ENCODE measurements at regions not wholly inside any gene's neighbourhood (a gene's known extent, or its start where the extent isn't known, plus 50 kb on each side); places are given as distances from the start of the nearest gene placed in this dataset.

DNA sequence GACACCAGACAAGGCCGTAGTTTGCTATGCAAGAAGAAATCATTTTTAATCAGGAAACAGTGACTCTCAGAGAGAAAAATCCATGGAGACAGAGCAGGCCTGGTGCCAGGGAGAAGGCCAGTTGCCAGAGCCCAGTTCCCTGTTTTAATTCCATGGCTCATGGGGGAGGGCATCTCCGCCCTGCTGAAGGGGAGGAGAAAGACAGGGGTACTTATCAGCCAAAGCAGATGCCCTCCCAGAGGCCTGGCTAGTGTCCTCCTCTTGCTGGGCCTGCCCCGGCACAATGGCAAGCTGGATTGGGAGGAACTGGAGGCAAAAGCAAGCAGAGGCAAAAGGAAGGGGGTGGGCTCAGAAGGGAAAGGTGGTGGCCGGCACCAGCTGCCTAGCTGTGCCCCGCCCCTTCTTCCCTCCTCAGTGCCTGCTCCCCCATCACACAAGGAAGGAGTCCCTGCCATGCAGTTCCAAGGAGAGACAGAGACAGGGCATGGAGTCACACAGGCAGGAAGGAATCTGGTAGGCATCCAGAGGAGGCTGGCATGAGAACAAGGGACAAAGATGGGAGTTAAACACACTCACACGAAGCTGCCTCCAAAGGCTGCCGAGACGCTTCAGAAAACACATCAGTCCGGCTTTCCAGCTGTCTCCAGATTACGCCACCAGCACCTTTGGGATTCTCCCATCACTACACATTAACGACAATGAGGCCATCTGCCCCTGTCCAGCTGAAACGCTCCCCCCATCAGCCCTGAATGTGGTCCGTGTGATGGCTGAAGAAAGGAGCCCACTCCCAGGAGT is 591.8 kb downstream of the BUD13 start:
- Mint-ChIP-seq H3K36me3 (ENCODE audit: low read depth) (no peaks in the 10 kb centered on the region), H3K4me3 (no peak overlapping the region), H3K4me1 (peaks cover 27% of the 10 kb centered on the region), H3K27ac (peak overlapping the region in 2 of 3 experiments; percentile 18 to 78), H3K27me3 (ENCODE audit: low read depth) (peaks cover 5% of the 10 kb centered on the region), H3K9me3 (no peaks in the 10 kb centered on the region)
- TF ChIP-seq, protein P1, sequence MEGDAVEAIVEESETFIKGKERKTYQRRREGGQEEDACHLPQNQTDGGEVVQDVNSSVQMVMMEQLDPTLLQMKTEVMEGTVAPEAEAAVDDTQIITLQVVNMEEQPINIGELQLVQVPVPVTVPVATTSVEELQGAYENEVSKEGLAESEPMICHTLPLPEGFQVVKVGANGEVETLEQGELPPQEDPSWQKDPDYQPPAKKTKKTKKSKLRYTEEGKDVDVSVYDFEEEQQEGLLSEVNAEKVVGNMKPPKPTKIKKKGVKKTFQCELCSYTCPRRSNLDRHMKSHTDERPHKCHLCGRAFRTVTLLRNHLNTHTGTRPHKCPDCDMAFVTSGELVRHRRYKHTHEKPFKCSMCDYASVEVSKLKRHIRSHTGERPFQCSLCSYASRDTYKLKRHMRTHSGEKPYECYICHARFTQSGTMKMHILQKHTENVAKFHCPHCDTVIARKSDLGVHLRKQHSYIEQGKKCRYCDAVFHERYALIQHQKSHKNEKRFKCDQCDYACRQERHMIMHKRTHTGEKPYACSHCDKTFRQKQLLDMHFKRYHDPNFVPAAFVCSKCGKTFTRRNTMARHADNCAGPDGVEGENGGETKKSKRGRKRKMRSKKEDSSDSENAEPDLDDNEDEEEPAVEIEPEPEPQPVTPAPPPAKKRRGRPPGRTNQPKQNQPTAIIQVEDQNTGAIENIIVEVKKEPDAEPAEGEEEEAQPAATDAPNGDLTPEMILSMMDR (IDR thresholded peaks at IDR 0.05; ENCODE audit: unreplicated experiment in 3 of 3), result no peak

DNA sequence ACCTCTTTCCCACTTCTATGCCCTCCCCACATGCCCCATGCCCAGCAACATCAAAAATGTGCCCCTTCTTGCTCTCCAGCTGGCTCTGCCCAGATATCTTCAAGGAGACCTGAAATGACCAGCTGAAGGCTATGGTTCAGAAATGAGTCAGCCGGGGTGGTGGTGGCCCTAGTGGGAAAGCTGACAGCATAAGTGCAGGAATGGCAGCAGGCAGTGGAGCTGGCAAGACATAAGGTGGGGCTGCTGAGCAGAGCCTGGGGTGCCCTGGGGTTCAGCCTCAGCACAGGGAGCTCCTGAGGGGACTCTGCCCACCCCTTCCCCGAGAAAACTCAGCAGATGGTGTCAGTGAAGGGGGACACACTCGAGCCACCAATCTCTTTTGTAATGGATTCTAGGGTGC is 593.4 kb downstream of the BUD13 start:
- no peaks in the 10 kb centered on the region for H3K9me3 Mint-ChIP-seq
- H3K4me3 Mint-ChIP-seq, result no peak overlapping the region
- H3K4me1 Mint-ChIP-seq, result peaks cover 34% of the 10 kb centered on the region
- H3K27me3 Mint-ChIP-seq (ENCODE audit: low read depth), result peaks cover under 1% of the 10 kb centered on the region
- TF ChIP-seq, protein P1 (IDR thresholded peaks at IDR 0.05; ENCODE audit: unreplicated experiment in 3 of 3), result no peak
- no peak overlapping the region for H3K27ac Mint-ChIP-seq
- H3K36me3 Mint-ChIP-seq (ENCODE audit: low read depth), result no peaks in the 10 kb centered on the region

DNA sequence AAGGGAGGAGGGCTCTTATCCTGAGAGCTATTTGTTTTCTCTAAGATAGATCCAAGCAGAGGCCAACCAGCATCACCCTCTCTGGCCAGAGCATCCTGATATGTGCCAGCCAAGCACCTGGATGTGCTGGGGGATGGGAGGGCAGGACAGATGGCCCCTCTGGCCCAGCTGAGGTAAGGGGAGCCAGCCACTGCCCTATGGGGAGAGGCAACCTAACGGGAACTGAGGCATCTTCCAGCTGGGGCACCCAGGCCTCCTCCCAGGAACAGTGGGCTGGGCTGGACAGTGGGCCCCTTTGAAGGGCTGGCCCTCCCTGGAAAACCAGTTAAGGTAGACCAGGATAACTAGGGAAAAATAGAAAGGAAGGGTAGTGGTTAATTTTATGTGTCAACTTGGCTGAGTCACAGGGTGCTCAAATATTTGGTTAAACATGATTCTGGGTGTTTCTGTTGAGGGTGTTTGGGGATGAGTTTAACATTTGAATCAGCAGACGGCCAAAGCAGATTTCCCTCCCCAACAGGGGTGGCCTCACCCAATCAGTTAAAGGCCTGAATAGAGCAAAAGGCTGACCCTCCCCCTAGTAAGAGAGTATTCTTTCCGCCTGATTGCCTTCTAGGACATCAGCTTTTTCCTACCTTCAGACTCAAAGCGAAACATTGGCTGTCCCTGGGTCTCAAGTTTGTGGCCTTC is 595.1 kb downstream of the BUD13 start:
- peak overlapping the region in 1 of 3 experiments; percentile 53 for H3K27ac Mint-ChIP-seq

DNA sequence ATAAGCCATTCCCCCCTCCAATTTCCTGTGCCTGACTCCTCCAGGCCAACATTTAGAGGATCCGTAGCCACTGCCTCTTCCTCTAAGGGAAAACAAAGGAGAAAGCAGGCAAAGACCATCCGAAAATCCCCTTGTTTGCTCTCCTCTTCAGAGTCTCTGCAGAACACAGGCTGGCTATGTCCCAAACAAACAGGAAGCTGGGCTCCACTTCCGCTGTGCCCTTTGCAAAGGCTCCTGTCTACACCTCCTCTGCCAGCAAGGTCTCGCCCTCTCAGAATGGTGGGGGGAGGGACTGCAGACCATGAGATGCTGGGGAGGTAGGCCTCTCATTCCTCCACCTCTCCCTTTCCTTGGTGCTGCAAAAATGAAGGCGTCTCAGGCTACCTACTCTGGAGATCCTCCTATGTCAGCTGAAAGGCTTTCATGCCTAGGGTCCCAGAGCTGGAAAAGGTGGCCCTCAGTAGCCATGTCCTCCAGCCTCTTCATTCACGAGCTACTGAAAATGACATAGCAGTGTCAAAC is 596.2 kb downstream of the BUD13 start:
- Mint-ChIP-seq H3K4me3 (no peak overlapping the region), H3K9me3 (no peaks in the 10 kb centered on the region), H3K27me3 (ENCODE audit: low read depth) (peaks cover 14% of the 10 kb centered on the region), H3K36me3 (ENCODE audit: low read depth) (no peaks in the 10 kb centered on the region), H3K27ac (peak overlapping the region in 2 of 3 experiments; percentile 58 to 59), H3K4me1 (peaks cover 54% of the 10 kb centered on the region)
- TF ChIP-seq, protein P1 (IDR thresholded peaks at IDR 0.05; ENCODE audit: unreplicated experiment in 3 of 3), result no peak

More for the DNA sequence above, 595.1 kb downstream of the BUD13 start:
- Mint-ChIP-seq H3K4me1 (peaks cover 50% of the 10 kb centered on the region), H3K4me3 (no peak overlapping the region), H3K9me3 (no peaks in the 10 kb centered on the region), H3K27me3 (ENCODE audit: low read depth) (peaks cover 12% of the 10 kb centered on the region), H3K36me3 (ENCODE audit: low read depth) (no peaks in the 10 kb centered on the region)
- TF ChIP-seq, protein P1 (IDR thresholded peaks at IDR 0.05; ENCODE audit: unreplicated experiment in 3 of 3), result no peak

DNA sequence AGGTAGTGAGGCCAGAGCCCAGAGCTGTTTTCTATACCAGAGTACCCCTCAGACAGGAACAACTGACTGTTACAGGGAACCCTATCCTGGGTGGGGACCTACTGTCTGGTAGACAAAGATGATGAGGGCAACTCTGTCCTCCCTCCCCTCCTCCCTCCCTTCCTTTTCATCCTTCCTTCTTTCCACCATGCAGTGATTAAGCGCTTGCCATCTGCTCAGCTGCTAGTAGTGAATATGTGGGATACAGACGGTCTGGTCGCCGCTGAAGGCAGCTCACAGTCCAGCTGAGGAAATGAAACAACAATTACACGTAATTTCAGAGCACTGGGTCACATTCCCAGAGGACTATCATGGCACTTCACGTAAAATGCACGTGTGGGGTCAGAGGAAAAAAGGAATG is 597.1 kb downstream of the BUD13 start:
- H3K27ac Mint-ChIP-seq, result peak overlapping the region in 2 of 3 experiments; percentile 1 to 18
- H3K4me1 Mint-ChIP-seq, result peaks cover 53% of the 10 kb centered on the region
- H3K4me3 Mint-ChIP-seq, result no peak overlapping the region
- H3K27me3 Mint-ChIP-seq (ENCODE audit: low read depth), result peaks cover 14% of the 10 kb centered on the region
- no peaks in the 10 kb centered on the region for H3K9me3 Mint-ChIP-seq
- TF ChIP-seq, protein P1 (IDR thresholded peaks at IDR 0.05; ENCODE audit: unreplicated experiment in 3 of 3), result no peak
- no peaks in the 10 kb centered on the region for H3K36me3 Mint-ChIP-seq (ENCODE audit: low read depth)
